Stimulated activated effector memory CD8-positive, alpha-beta T cell treated with anti-CD3 and anti-CD28 coated beads, Interleukin-12 subunit alpha, Interleukin-12 subunit beta, amount 100 ng/mL, for 72 hours (primary cell): ENCODE measurements at regions not wholly inside any gene's neighbourhood (a gene's known extent, or its start where the extent isn't known, plus 50 kb on each side); places are given as distances from the start of the nearest gene placed in this dataset.

Source experiments
- ATAC-seq: fragments of 150-1000 bp; cut with Tn5 transposase; 2 replicates; pipeline ENCODE4 v1.10.0; 2021
- DNase-seq, 2 donors: peaks; one replicate each; pipeline ENCODE4 v3.0.0; 2021 to 2022; ENCODE audit warnings: low spot score in 2 of 2
- H3K27ac Mint-ChIP-seq: one replicate; pipeline ENCODE4 v1.8.0; 2022; ENCODE audit warnings: mild to moderate bottlenecking, mixed read lengths
- H3K36me3 Mint-ChIP-seq: one replicate; pipeline ENCODE4 v1.8.0; 2022; ENCODE audit warnings: mild to moderate bottlenecking, mixed read lengths
- H3K4me1 Mint-ChIP-seq: one replicate; pipeline ENCODE4 v1.8.0; 2022; ENCODE audit warnings: mixed read lengths
- H3K4me3 Mint-ChIP-seq: one replicate; pipeline ENCODE4 v1.8.0; 2022; ENCODE audit warnings: mild to moderate bottlenecking, mixed read lengths
- H3K9me3 Mint-ChIP-seq: one replicate; pipeline ENCODE4 v1.8.0; 2022; ENCODE audit warnings: mixed read lengths

GRCh38 chr7:155224116-155224811 is 73.4 kb upstream of the INSIG1 start:
- DNase-seq (no peak), ATAC-seq (no peak)
- no peaks in the 10 kb centered on the region for H3K36me3 Mint-ChIP-seq
- no peak overlapping the region for H3K4me3 Mint-ChIP-seq
- no peaks in the 10 kb centered on the region for H3K9me3 Mint-ChIP-seq
- H3K4me1 Mint-ChIP-seq, result peaks cover 24% of the 10 kb centered on the region
- peak overlapping the region; percentile 57 for H3K27ac Mint-ChIP-seq

- Mint-ChIP-seq H3K9me3 (no peaks in the 10 kb centered on the region), H3K4me1 (peaks cover 24% of the 10 kb centered on the region), H3K4me3 (no peak overlapping the region), H3K27ac (no peak overlapping the region), H3K36me3 (no peaks in the 10 kb centered on the region)
- ATAC-seq (no peak), DNase-seq (no peak)
Observed at GRCh38 chr7:155225095-155225494, 72.6 kb upstream of the INSIG1 start.

DNA sequence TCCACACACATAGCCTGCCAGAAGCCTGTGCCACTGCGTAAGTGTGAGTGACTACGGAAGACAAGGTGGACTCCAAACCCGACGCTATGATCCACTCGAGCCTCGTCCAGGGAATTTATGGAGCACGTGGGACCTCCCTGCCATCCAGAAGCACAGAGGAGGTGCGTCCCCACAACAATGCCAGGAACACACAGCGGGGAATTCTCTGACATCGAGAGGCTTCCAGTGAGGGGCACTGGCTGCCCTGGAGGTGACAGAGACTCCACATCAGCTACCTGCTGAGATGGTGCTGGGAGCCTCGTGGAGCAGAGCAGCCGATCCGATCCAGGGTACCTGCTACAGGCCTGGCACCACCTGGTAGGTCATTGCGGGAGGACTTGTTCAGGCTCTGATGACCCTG is 72.2 kb upstream of the INSIG1 start:
- H3K36me3 Mint-ChIP-seq, result no peaks in the 10 kb centered on the region
- H3K27ac Mint-ChIP-seq, result no peak overlapping the region
- DNase-seq, result no peak
- H3K4me3 Mint-ChIP-seq, result no peak overlapping the region
- H3K9me3 Mint-ChIP-seq, result no peaks in the 10 kb centered on the region
- no peak for ATAC-seq
- peaks cover 24% of the 10 kb centered on the region for H3K4me1 Mint-ChIP-seq

- DNase-seq (no peak), ATAC-seq (no peak)
- H3K9me3 Mint-ChIP-seq, result no peaks in the 10 kb centered on the region
- H3K4me1 Mint-ChIP-seq, result peaks cover 24% of the 10 kb centered on the region
- H3K4me3 Mint-ChIP-seq, result no peak overlapping the region
- no peaks in the 10 kb centered on the region for H3K36me3 Mint-ChIP-seq
- no peak overlapping the region for H3K27ac Mint-ChIP-seq
Observed at GRCh38 chr7:155226261-155227003, 71.2 kb upstream of the INSIG1 start.

DNA sequence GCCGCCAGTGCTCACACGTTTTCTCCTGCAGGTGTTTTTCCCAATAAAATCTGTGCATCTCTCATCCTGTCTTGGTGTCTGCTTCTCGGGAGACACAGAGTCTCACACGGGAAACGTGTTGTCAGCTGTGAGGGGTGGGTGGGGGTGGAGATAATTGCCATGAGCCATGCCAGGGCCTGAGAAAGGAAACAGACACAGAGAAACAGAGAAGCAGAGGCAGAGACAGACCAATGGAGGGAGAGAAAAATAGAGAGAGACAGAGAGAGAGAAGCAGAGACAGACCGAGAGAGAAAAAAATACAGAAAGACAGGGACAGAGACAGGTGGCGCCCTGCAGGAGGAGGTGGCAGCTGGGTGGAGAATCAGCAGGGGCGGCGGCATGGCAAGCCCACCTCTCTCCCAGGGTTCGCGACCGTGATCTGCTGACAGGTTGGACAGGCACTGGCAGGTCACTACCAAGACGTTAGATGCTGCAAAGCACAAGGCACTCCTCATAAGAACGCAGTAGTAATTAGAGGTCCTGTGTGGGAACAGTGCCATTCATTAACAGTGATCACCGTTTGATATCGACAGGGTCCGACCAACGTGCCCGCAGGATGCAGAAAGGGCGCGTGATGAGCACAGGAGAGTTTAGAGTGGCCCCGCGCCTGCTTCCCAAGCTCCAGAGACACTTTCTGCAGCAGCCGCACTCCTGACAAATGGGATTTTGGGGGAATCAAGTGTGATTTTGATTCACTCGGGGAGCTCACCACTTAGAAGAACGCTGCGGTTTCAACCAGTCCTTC is 70.5 kb upstream of the INSIG1 start:
- Mint-ChIP-seq H3K36me3 (no peaks in the 10 kb centered on the region), H3K4me3 (no peak overlapping the region), H3K4me1 (peaks cover 19% of the 10 kb centered on the region), H3K27ac (peak overlapping the region; percentile 41), H3K9me3 (no peaks in the 10 kb centered on the region)
- DNase-seq (no peak), ATAC-seq (no peak)

DNA sequence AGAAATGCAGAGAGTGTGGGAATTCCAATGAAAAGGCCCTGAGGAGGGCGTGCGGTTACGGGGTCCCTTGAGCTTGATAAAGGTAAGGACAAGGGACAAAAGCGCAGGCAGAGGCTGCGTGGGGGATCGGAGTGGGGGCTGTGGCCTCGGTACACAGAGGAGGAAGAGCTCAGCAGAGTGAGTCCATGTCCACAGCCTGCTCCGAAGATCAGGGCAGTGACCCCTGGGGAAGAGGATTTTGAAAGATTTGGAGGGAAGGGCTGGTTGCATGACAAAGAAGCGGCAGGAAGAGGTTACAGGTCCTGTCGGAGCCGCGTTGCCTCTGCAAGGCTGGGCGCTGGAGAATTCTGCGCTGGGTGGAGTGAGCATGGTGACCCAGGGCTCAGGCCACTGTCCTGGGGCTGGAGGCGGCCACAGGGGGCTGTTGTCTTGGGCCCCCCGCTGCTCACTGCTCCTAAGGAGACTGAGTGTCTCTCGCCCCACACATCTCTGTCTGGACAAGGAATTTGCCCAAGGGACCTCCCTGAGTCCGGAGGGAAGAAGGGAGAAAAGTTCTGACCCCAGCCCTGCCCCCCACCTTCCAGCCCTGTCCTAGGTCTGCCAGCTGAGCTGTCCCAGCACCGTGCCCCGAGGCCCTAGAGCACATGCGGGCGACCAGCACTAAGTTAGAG is 69.8 kb upstream of the INSIG1 start:
- H3K4me3 Mint-ChIP-seq, result no peak overlapping the region
- peak; percentile 11 for ATAC-seq
- no peaks in the 10 kb centered on the region for H3K9me3 Mint-ChIP-seq
- H3K4me1 Mint-ChIP-seq, result peaks cover 13% of the 10 kb centered on the region
- no peak for DNase-seq
- H3K36me3 Mint-ChIP-seq, result no peaks in the 10 kb centered on the region
- H3K27ac Mint-ChIP-seq, result peak overlapping the region; percentile 41

DNA sequence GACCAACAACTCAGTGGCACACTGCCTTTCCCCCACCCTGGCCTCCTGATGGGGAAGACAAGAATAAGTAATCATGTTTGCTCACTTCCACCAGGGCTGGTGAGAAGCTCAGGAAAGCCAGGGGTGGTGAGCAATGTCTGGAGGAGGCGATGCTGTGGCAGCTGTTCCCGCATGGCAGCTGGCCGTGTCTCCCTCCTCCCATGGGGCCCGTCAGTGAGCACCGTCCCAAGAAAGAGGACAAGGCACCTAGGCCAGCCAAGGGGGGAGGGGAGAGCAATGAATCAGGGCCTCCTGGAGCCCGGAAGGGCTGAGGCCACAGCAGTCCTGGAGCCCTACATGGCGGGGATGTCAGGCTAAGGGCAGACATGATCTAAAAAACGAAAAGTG is 69.2 kb upstream of the INSIG1 start:
- H3K4me3 Mint-ChIP-seq, result no peak overlapping the region
- H3K9me3 Mint-ChIP-seq, result no peaks in the 10 kb centered on the region
- H3K36me3 Mint-ChIP-seq, result no peaks in the 10 kb centered on the region
- H3K4me1 Mint-ChIP-seq, result peaks cover 13% of the 10 kb centered on the region
- no peak for DNase-seq
- H3K27ac Mint-ChIP-seq, result no peak overlapping the region
- no peak for ATAC-seq

DNA sequence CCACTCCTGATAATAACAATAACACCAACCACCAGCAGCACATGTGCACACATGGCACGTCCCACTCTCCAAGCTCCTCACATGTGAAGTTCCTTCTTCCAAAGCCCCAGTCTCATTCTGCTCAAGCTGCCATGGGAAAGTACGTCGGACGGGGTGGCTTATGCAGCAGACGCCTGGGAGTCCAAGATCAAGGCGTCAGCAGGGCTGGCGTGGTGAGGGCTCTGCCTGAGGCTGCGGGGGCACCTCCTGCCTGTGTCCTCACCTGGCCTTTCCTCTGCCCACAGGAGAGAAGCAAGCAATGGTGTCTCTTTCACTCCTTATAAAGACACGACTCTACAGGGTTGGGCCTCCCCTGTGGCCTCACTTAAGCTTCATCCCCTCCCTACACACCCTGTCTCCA is 68.8 kb upstream of the INSIG1 start:
- Mint-ChIP-seq H3K27ac (no peak overlapping the region), H3K36me3 (no peaks in the 10 kb centered on the region), H3K4me1 (peaks cover 13% of the 10 kb centered on the region), H3K9me3 (no peaks in the 10 kb centered on the region), H3K4me3 (no peak overlapping the region)
- no peak for ATAC-seq
- DNase-seq, result no peak

DNA sequence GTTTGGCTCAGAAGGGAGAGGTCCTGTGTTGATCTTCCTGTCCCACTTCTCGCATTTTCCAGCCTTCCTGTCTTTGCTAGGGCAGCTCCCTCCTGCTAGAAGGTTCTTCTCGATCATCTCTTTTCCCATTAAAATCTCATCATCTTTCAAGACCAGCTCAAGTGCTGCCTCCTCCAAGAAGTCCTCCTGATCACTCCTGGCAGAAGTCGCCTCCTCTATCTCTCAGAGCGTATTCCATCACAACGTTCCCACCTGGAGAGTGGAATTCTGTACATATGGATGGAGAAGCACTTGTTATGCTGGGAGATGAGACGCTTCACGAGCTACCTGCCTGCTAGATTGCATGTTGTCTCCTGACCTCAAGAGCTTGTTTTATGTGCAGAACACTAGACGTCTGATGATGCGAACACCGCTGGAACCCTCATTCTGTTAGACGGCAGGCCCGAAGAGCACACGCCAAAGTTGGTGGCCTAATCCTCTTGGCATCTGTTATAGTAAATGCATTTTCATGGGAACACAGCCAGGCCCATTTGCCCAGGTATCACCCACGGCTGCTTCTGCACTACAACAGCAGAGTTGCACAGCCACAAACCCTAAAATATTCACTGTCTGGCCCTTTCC is 68.0 kb upstream of the INSIG1 start:
- no peak overlapping the region for H3K4me3 Mint-ChIP-seq
- DNase-seq (no peak), ATAC-seq (no peak)
- H3K36me3 Mint-ChIP-seq, result no peaks in the 10 kb centered on the region
- no peaks in the 10 kb centered on the region for H3K9me3 Mint-ChIP-seq
- peak overlapping the region; percentile 4 for H3K27ac Mint-ChIP-seq
- H3K4me1 Mint-ChIP-seq, result peaks cover 13% of the 10 kb centered on the region

- Mint-ChIP-seq H3K27ac (peak overlapping the region; percentile 4), H3K36me3 (no peaks in the 10 kb centered on the region), H3K9me3 (no peaks in the 10 kb centered on the region), H3K4me3 (no peak overlapping the region), H3K4me1 (peaks cover 13% of the 10 kb centered on the region)
- DNase-seq, result no peak
- no peak for ATAC-seq
Observed at GRCh38 chr7:155230169-155230593, 67.5 kb upstream of the INSIG1 start.

- Mint-ChIP-seq H3K27ac (no peak overlapping the region), H3K4me3 (no peak overlapping the region), H3K9me3 (no peaks in the 10 kb centered on the region), H3K4me1 (peaks cover 6% of the 10 kb centered on the region), H3K36me3 (no peaks in the 10 kb centered on the region)
- ATAC-seq, result no peak
- DNase-seq, result no peak
Observed at GRCh38 chr7:155231241-155231800, 66.4 kb upstream of the INSIG1 start.

DNA sequence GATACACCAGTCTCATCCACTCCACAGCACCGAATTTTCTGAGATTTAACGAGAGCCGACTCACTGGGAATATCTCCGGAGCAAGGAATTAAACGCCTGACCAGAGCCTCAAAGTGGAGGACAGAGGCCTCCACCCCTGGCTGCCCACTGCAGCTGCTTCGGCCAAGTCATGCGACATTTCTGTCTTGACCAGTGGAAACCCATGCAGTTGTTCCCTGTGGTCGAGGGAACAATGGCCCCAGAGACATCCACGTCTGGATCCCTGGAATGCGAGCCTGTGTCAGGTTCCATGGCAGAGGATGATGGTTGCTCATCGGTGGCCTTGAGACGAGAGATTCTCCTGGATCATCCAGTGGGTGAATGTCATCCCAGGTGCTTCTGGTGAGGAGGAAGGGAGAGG is 65.7 kb upstream of the INSIG1 start:
- no peak overlapping the region for H3K4me3 Mint-ChIP-seq
- H3K4me1 Mint-ChIP-seq, result peaks cover 6% of the 10 kb centered on the region
- no peaks in the 10 kb centered on the region for H3K9me3 Mint-ChIP-seq
- no peak for DNase-seq
- H3K36me3 Mint-ChIP-seq, result no peaks in the 10 kb centered on the region
- no peak overlapping the region for H3K27ac Mint-ChIP-seq
- no peak for ATAC-seq

GRCh38 chr7:155232911-155233310 is 64.8 kb upstream of the INSIG1 start:
- ATAC-seq (no peak), DNase-seq (no peak)
- H3K9me3 Mint-ChIP-seq, result no peaks in the 10 kb centered on the region
- H3K4me3 Mint-ChIP-seq, result no peak overlapping the region
- H3K27ac Mint-ChIP-seq, result no peak overlapping the region
- peaks cover 6% of the 10 kb centered on the region for H3K4me1 Mint-ChIP-seq
- no peaks in the 10 kb centered on the region for H3K36me3 Mint-ChIP-seq

- no peak for DNase-seq
- no peaks in the 10 kb centered on the region for H3K9me3 Mint-ChIP-seq
- H3K36me3 Mint-ChIP-seq, result no peaks in the 10 kb centered on the region
- no peak overlapping the region for H3K4me3 Mint-ChIP-seq
- peaks cover 6% of the 10 kb centered on the region for H3K4me1 Mint-ChIP-seq
- H3K27ac Mint-ChIP-seq, result no peak overlapping the region
- ATAC-seq, result no peak
Observed at GRCh38 chr7:155233311-155234157, 64.1 kb upstream of the INSIG1 start.
